Memory B cell (primary cell): ENCODE measurements at regions not wholly inside any gene's neighbourhood (a gene's known extent, or its start where the extent isn't known, plus 50 kb on each side); places are given as distances from the start of the nearest gene placed in this dataset.

Source experiments
- ATAC-seq: fragments of 150-1000 bp; cut with Tn5 transposase; 2 replicates; pipeline ENCODE4 v1.10.0; 2021; ENCODE audit warnings: low read depth, mild to moderate bottlenecking, moderate library complexity
- DNase-seq, 2 donors: peaks; one replicate each; pipeline ENCODE4 v3.0.0; 2022; ENCODE audit warnings: low spot score in 2 of 2
- H3K27ac Mint-ChIP-seq: one replicate; pipeline ENCODE4 v1.8.0; 2022; ENCODE audit warnings: mild to moderate bottlenecking, moderate library complexity, mixed read lengths
- H3K27me3 Mint-ChIP-seq: one replicate; pipeline ENCODE4 v1.8.0; 2022; ENCODE audit warnings: mixed read lengths
- H3K36me3 Mint-ChIP-seq: one replicate; pipeline ENCODE4 v1.8.0; 2022; ENCODE audit warnings: mild to moderate bottlenecking, mixed read lengths
- H3K4me1 Mint-ChIP-seq: one replicate; pipeline ENCODE4 v1.8.0; 2022; ENCODE audit warnings: mixed read lengths
- H3K4me3 Mint-ChIP-seq: one replicate; pipeline ENCODE4 v1.8.0; 2022; ENCODE audit warnings: mild to moderate bottlenecking, moderate library complexity, mixed read lengths
- H3K9me3 Mint-ChIP-seq: one replicate; pipeline ENCODE4 v1.8.0; 2022; ENCODE audit warnings: mixed read lengths

- DNase-seq (no peak), ATAC-seq (no peak)
- H3K27ac Mint-ChIP-seq, result peak overlapping the region; percentile 75
- H3K4me1 Mint-ChIP-seq, result peaks cover 11% of the 10 kb centered on the region
- H3K9me3 Mint-ChIP-seq, result no peaks in the 10 kb centered on the region
- H3K4me3 Mint-ChIP-seq, result no peak overlapping the region
- H3K27me3 Mint-ChIP-seq, result peaks cover 14% of the 10 kb centered on the region
- H3K36me3 Mint-ChIP-seq, result no peaks in the 10 kb centered on the region
Measured at GRCh38 chr2:136424112-136424511, 306.2 kb upstream of the CXCR4 start.

- Mint-ChIP-seq H3K36me3 (no peaks in the 10 kb centered on the region), H3K27me3 (peaks cover 17% of the 10 kb centered on the region)
- peak; percentile 68 to 76 for DNase-seq
Measured at GRCh38 chr2:136423516-136423996, 305.6 kb upstream of the CXCR4 start.

GRCh38 chr2:136422512-136422911, 304.6 kb upstream of the CXCR4 start:
- peaks cover 11% of the 10 kb centered on the region for H3K4me1 Mint-ChIP-seq
- no peak for ATAC-seq
- H3K36me3 Mint-ChIP-seq, result no peaks in the 10 kb centered on the region
- no peak overlapping the region for H3K27ac Mint-ChIP-seq
- no peaks in the 10 kb centered on the region for H3K9me3 Mint-ChIP-seq
- no peak for DNase-seq
- peaks cover 18% of the 10 kb centered on the region for H3K27me3 Mint-ChIP-seq
- peak overlapping the region; percentile 4 for H3K4me3 Mint-ChIP-seq

More at GRCh38 chr2:136423516-136423996, 305.6 kb upstream of the CXCR4 start:
- Mint-ChIP-seq H3K4me1 (peaks cover 11% of the 10 kb centered on the region), H3K27ac (peak overlapping the region; percentile 75), H3K9me3 (no peaks in the 10 kb centered on the region), H3K4me3 (peak overlapping the region; percentile 87)
- peak; percentile 96 for ATAC-seq

- ATAC-seq (no peak), DNase-seq (no peak)
- Mint-ChIP-seq H3K27me3 (peaks cover 21% of the 10 kb centered on the region), H3K9me3 (no peaks in the 10 kb centered on the region), H3K36me3 (no peaks in the 10 kb centered on the region), H3K4me3 (no peak overlapping the region), H3K4me1 (peaks cover 11% of the 10 kb centered on the region), H3K27ac (no peak overlapping the region)
Measured at GRCh38 chr2:136420346-136420745, 302.4 kb upstream of the CXCR4 start.

GRCh38 chr2:136411946-136412345, 294.0 kb upstream of the CXCR4 start:
- H3K9me3 Mint-ChIP-seq, result no peaks in the 10 kb centered on the region
- no peak overlapping the region for H3K27ac Mint-ChIP-seq
- H3K36me3 Mint-ChIP-seq, result no peaks in the 10 kb centered on the region
- no peak for DNase-seq
- H3K4me3 Mint-ChIP-seq, result no peak overlapping the region
- ATAC-seq, result no peak
- peaks cover 12% of the 10 kb centered on the region for H3K27me3 Mint-ChIP-seq
- H3K4me1 Mint-ChIP-seq, result peaks cover 4% of the 10 kb centered on the region

GRCh38 chr2:136410673-136411072, 292.7 kb upstream of the CXCR4 start:
- Mint-ChIP-seq H3K27me3 (peaks cover 13% of the 10 kb centered on the region), H3K36me3 (no peaks in the 10 kb centered on the region), H3K27ac (no peak overlapping the region), H3K9me3 (no peaks in the 10 kb centered on the region), H3K4me3 (no peak overlapping the region), H3K4me1 (peaks cover 4% of the 10 kb centered on the region)
- DNase-seq (no peak), ATAC-seq (no peak)

GRCh38 chr2:136408795-136409194, 290.8 kb upstream of the CXCR4 start:
- Mint-ChIP-seq H3K36me3 (no peaks in the 10 kb centered on the region), H3K27me3 (peaks cover 20% of the 10 kb centered on the region), H3K27ac (no peak overlapping the region), H3K9me3 (no peaks in the 10 kb centered on the region), H3K4me3 (no peak overlapping the region), H3K4me1 (peaks cover 4% of the 10 kb centered on the region)
- DNase-seq, result no peak
- no peak for ATAC-seq

GRCh38 chr2:136407952-136408318, 290.0 kb upstream of the CXCR4 start:
- no peak overlapping the region for H3K4me3 Mint-ChIP-seq
- no peaks in the 10 kb centered on the region for H3K36me3 Mint-ChIP-seq
- H3K27me3 Mint-ChIP-seq, result peaks cover 20% of the 10 kb centered on the region
- peaks cover 4% of the 10 kb centered on the region for H3K4me1 Mint-ChIP-seq
- H3K27ac Mint-ChIP-seq, result no peak overlapping the region
- DNase-seq, result no peak
- H3K9me3 Mint-ChIP-seq, result no peaks in the 10 kb centered on the region
- peak; percentile 47 for ATAC-seq

GRCh38 chr2:136407117-136407951, 289.4 kb upstream of the CXCR4 start:
- no peaks in the 10 kb centered on the region for H3K9me3 Mint-ChIP-seq
- H3K4me3 Mint-ChIP-seq, result no peak overlapping the region
- H3K4me1 Mint-ChIP-seq, result peaks cover 4% of the 10 kb centered on the region
- no peaks in the 10 kb centered on the region for H3K36me3 Mint-ChIP-seq
- no peak overlapping the region for H3K27ac Mint-ChIP-seq
- no peak for DNase-seq
- ATAC-seq, result no peak
- peaks cover 24% of the 10 kb centered on the region for H3K27me3 Mint-ChIP-seq

- Mint-ChIP-seq H3K27me3 (peaks cover 25% of the 10 kb centered on the region), H3K4me3 (no peak overlapping the region), H3K27ac (no peak overlapping the region), H3K4me1 (peaks cover 4% of the 10 kb centered on the region), H3K36me3 (no peaks in the 10 kb centered on the region), H3K9me3 (no peaks in the 10 kb centered on the region)
- DNase-seq, result no peak
- no peak for ATAC-seq
Measured at GRCh38 chr2:136404925-136405324, 287.0 kb upstream of the CXCR4 start.

- Mint-ChIP-seq H3K9me3 (no peaks in the 10 kb centered on the region), H3K36me3 (no peaks in the 10 kb centered on the region), H3K27ac (no peak overlapping the region), H3K27me3 (peaks cover 23% of the 10 kb centered on the region), H3K4me3 (no peak overlapping the region), H3K4me1 (peaks cover 4% of the 10 kb centered on the region)
- ATAC-seq, result no peak
- no peak for DNase-seq
Measured at GRCh38 chr2:136404176-136404575, 286.2 kb upstream of the CXCR4 start.

- H3K27ac Mint-ChIP-seq, result no peak overlapping the region
- H3K27me3 Mint-ChIP-seq, result peaks cover 17% of the 10 kb centered on the region
- ATAC-seq (no peak), DNase-seq (no peak)
- no peaks in the 10 kb centered on the region for H3K36me3 Mint-ChIP-seq
- no peak overlapping the region for H3K4me3 Mint-ChIP-seq
- H3K9me3 Mint-ChIP-seq, result no peaks in the 10 kb centered on the region
- H3K4me1 Mint-ChIP-seq, result no peaks in the 10 kb centered on the region
Measured at GRCh38 chr2:136402281-136402680, 284.3 kb upstream of the CXCR4 start.

- no peak overlapping the region for H3K4me3 Mint-ChIP-seq
- H3K27ac Mint-ChIP-seq, result no peak overlapping the region
- ATAC-seq (no peak), DNase-seq (no peak)
- H3K4me1 Mint-ChIP-seq, result peaks cover 4% of the 10 kb centered on the region
- peaks cover 13% of the 10 kb centered on the region for H3K27me3 Mint-ChIP-seq
- H3K9me3 Mint-ChIP-seq, result no peaks in the 10 kb centered on the region
- H3K36me3 Mint-ChIP-seq, result no peaks in the 10 kb centered on the region
Measured at GRCh38 chr2:136399667-136400289, 281.8 kb upstream of the CXCR4 start.

GRCh38 chr2:136395582-136395981, 277.6 kb upstream of the CXCR4 start:
- Mint-ChIP-seq H3K4me3 (no peak overlapping the region), H3K27ac (peak overlapping the region; percentile 50)
- no peak for ATAC-seq

More at GRCh38 chr2:136395582-136395981, 277.6 kb upstream of the CXCR4 start:
- Mint-ChIP-seq H3K4me1 (peaks cover 26% of the 10 kb centered on the region), H3K27me3 (no peaks in the 10 kb centered on the region), H3K9me3 (no peaks in the 10 kb centered on the region), H3K36me3 (no peaks in the 10 kb centered on the region)
- no peak for DNase-seq
